ENCODE measurements at regions not wholly inside any gene's neighbourhood (a gene's known extent, or its start where the extent isn't known, plus 50 kb on each side); places are given as distances from the start of the nearest gene placed in this dataset.
"Not testable (repeated sequence)": the region's sequence is repeated elsewhere in the genome, so short reads cannot be mapped to it uniquely, and the experiment has no call there.

- no peak for DNase-seq
These were observed 123.1 kb upstream of the GPR12 start for GRCh38 chr13:26883613-26884257.

GRCh38 chr13:26882731-26883130 is 122.1 kb upstream of the GPR12 start:
- DNase-seq, result no peak

GRCh38 chr13:26881154-26881553 is 120.6 kb upstream of the GPR12 start:
- no peak for DNase-seq

GRCh38 chr13:26880735-26881134 is 120.1 kb upstream of the GPR12 start:
- DNase-seq, result no peak

GRCh38 chr13:26878438-26878837 is 117.9 kb upstream of the GPR12 start:
- no peak for DNase-seq

GRCh38 chr13:26873386-26873698 is 112.8 kb upstream of the GPR12 start:
- no peak for DNase-seq

- no peak for DNase-seq
These were observed 112.2 kb upstream of the GPR12 start for GRCh38 chr13:26872525-26873385.

GRCh38 chr13:26867451-26868091 is 107.0 kb upstream of the GPR12 start:
- no peak for DNase-seq

GRCh38 chr13:26864576-26864975 is 104.0 kb upstream of the GPR12 start:
- no peak for DNase-seq

- DNase-seq, result peak; percentile 71
These were observed 101.4 kb upstream of the GPR12 start for GRCh38 chr13:26861941-26862340.

GRCh38 chr13:26855921-26856320 is 95.3 kb upstream of the GPR12 start:
- DNase-seq, result no peak

GRCh38 chr13:26855071-26855470 is 94.5 kb upstream of the GPR12 start:
- no peak for DNase-seq

GRCh38 chr13:26853323-26853722 is 92.7 kb upstream of the GPR12 start:
- no peak for DNase-seq

- no peak for DNase-seq
These were observed 86.7 kb upstream of the GPR12 start for GRCh38 chr13:26847281-26847680.

- not testable (repeated sequence) for DNase-seq
These were observed 84.5 kb upstream of the GPR12 start for GRCh38 chr13:26845063-26845462.

- no peak for DNase-seq
These were observed 79.1 kb upstream of the GPR12 start for GRCh38 chr13:26839682-26840081.

GRCh38 chr13:26838821-26839220 is 78.2 kb upstream of the GPR12 start:
- no peak for DNase-seq

- DNase-seq, result no peak
These were observed 77.4 kb upstream of the GPR12 start for GRCh38 chr13:26837997-26838396.

- DNase-seq, result no peak
These were observed 76.5 kb upstream of the GPR12 start for GRCh38 chr13:26837102-26837501.

- no peak for DNase-seq
These were observed 76.0 kb upstream of the GPR12 start for GRCh38 chr13:26836626-26837025.

GRCh38 chr13:26834646-26835045 is 74.1 kb upstream of the GPR12 start:
- DNase-seq, result no peak

- DNase-seq, result no peak
These were observed 70.8 kb upstream of the GPR12 start for GRCh38 chr13:26831336-26831908.

- DNase-seq, result no peak
These were observed 69.1 kb upstream of the GPR12 start for GRCh38 chr13:26829716-26830115.

GRCh38 chr13:26824581-26824980 is 64.0 kb upstream of the GPR12 start:
- no peak for DNase-seq
